Memory B cell (primary cell): ENCODE measurements at regions not wholly inside any gene's neighbourhood (a gene's known extent, or its start where the extent isn't known, plus 50 kb on each side); places are given as distances from the start of the nearest gene placed in this dataset.
"Not testable (repeated sequence)": the region's sequence is repeated elsewhere in the genome, so short reads cannot be mapped to it uniquely, and the experiment has no call there.

Experiments
- ATAC-seq: fragments of 150-1000 bp; cut with Tn5 transposase; 2 replicates; pipeline ENCODE4 v1.10.0; 2021; ENCODE audit warnings: low read depth, mild to moderate bottlenecking, moderate library complexity
- DNase-seq, 2 donors: peaks; one replicate each; pipeline ENCODE4 v3.0.0; 2022; ENCODE audit warnings: low spot score in 2 of 2
- H3K27ac Mint-ChIP-seq: one replicate; pipeline ENCODE4 v1.8.0; 2022; ENCODE audit warnings: mild to moderate bottlenecking, moderate library complexity, mixed read lengths
- H3K27me3 Mint-ChIP-seq: one replicate; pipeline ENCODE4 v1.8.0; 2022; ENCODE audit warnings: mixed read lengths
- H3K36me3 Mint-ChIP-seq: one replicate; pipeline ENCODE4 v1.8.0; 2022; ENCODE audit warnings: mild to moderate bottlenecking, mixed read lengths
- H3K4me1 Mint-ChIP-seq: one replicate; pipeline ENCODE4 v1.8.0; 2022; ENCODE audit warnings: mixed read lengths
- H3K4me3 Mint-ChIP-seq: one replicate; pipeline ENCODE4 v1.8.0; 2022; ENCODE audit warnings: mild to moderate bottlenecking, moderate library complexity, mixed read lengths
- H3K9me3 Mint-ChIP-seq: one replicate; pipeline ENCODE4 v1.8.0; 2022; ENCODE audit warnings: mixed read lengths

DNA sequence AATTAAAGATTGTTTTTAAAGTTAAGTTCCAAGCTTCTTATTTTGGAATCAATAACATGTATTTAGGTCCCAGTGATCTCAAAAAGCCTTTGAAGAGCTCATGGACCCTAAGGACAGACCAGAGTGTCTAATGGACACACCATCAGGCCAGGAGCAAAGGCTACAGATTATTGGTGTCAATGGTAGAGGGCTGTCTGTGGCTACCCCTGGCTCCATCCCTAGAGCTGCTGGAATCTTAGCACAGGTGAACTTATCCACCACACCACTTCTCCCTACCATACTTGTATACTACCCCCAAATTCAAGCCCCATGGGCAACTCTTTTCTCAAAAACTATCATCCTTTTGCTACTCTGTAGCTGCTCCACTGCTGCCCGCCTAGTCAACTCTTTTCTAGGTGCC is 79.4 kb upstream of the BEND6 start:
- no peak overlapping the region for H3K27ac Mint-ChIP-seq
- no peaks in the 10 kb centered on the region for H3K4me1 Mint-ChIP-seq
- ATAC-seq: no peak
- H3K9me3 Mint-ChIP-seq: peaks cover 4% of the 10 kb centered on the region
- H3K4me3 Mint-ChIP-seq: no peak overlapping the region
- no peak for DNase-seq
- H3K36me3 Mint-ChIP-seq: no peaks in the 10 kb centered on the region
- H3K27me3 Mint-ChIP-seq: peaks cover 12% of the 10 kb centered on the region

DNA sequence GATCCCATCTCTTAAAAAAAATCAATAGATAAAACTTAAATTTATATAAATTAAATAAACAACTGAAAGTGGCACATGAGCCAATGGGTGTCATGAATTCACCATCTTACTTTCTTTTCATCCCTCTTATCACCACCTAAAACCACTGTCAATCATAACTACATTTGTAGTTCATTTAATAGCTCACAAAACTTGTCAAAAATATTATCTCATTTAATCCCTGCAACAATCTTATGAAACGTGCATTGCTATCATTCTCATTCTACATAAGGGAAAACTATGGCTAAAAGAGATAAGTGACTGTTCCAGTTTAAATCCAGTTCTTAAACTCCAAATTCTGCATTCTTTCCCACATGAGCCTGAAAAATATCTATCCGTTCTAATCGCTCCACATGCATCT is 80.6 kb upstream of the BEND6 start:
- DNase-seq (no peak), ATAC-seq (no peak)
- H3K4me1 Mint-ChIP-seq: no peaks in the 10 kb centered on the region
- H3K4me3 Mint-ChIP-seq: no peak overlapping the region
- no peak overlapping the region for H3K27ac Mint-ChIP-seq
- H3K36me3 Mint-ChIP-seq: no peaks in the 10 kb centered on the region
- H3K27me3 Mint-ChIP-seq: peaks cover 12% of the 10 kb centered on the region
- H3K9me3 Mint-ChIP-seq: peaks cover 4% of the 10 kb centered on the region

DNA sequence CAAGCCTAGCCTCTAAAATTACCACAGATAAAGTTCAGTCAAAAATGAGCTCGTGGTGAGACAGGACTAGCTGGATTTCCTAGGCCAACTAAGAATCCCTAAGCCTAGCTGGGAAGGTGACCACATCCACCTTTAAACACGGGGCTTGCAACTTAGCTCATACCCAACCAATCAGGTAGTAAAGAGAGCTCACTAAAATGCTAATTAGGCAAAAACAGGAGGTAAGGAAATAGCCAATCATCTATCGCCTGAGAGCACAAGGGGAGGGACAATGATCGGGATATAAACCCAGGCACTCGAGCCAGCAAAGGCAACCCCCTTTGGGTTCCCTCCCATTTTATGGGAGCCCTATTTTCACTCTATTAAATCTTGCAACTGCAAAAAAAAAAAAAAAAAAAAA is 84.9 kb upstream of the BEND6 start:
- not testable (repeated sequence) for DNase-seq, H3K4me3 Mint-ChIP-seq, H3K27ac Mint-ChIP-seq, ATAC-seq, H3K4me1 Mint-ChIP-seq, H3K27me3 Mint-ChIP-seq, H3K36me3 Mint-ChIP-seq, H3K9me3 Mint-ChIP-seq

DNA sequence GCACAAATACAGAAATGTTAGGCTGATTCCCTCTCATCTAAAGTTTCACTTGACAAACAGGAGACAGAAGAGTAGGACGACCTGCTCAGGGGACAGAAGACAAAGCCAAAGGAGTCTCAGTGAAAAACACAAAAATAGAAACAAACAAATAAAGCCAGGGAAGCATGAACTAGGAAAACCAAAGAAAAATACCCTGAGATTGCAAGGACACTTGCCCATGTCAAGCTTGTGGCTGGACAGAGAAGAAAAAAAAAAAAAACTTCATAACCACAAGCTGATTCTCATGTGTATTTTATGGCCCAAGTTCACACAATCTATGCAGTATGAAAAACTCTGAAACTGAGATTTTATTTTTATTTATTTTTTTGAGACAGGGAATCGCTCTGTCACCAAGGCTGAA is 85.6 kb upstream of the BEND6 start:
- no peak overlapping the region for H3K27ac Mint-ChIP-seq
- H3K9me3 Mint-ChIP-seq: peaks cover 2% of the 10 kb centered on the region
- no peak overlapping the region for H3K4me3 Mint-ChIP-seq
- ATAC-seq (no peak), DNase-seq (no peak)
- no peaks in the 10 kb centered on the region for H3K36me3 Mint-ChIP-seq
- H3K4me1 Mint-ChIP-seq: no peaks in the 10 kb centered on the region
- H3K27me3 Mint-ChIP-seq: peaks cover 3% of the 10 kb centered on the region

GRCh38 chr6:56868687-56869086 is 86.2 kb upstream of the BEND6 start:
- DNase-seq: no peak
- no peak for ATAC-seq
- Mint-ChIP-seq H3K36me3 (no peaks in the 10 kb centered on the region), H3K9me3 (peaks cover 2% of the 10 kb centered on the region), H3K4me1 (no peaks in the 10 kb centered on the region), H3K27ac (no peak overlapping the region), H3K27me3 (peaks cover 3% of the 10 kb centered on the region), H3K4me3 (no peak overlapping the region)

DNA sequence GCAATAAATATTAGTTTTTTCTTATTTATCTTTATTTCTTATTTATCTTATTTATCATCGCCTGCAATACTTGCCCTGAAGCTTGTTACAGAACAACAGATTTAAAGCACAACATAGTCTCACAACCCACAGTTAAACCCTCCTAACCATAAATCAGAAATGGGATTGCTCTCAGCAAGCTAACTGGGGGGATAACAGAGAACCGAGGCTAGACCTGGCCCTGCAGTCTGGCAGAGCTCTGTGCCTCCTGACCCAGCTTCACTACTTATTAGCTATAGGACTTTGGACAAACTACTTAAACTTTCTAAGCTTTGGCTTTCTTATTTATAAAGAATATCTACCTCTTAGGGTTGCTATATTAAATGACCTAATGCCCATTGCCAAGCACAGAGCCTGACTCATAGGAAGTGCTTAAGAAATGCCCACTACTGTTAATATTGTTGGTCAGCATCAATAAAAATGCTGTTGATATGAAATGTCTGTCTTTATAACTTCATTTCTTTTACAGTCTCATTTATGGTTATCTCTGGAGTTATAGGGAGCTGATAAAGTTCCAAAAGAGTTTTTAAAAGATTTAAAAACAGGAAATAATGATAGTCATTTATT is 87.9 kb upstream of the BEND6 start:
- Mint-ChIP-seq H3K4me1 (peaks cover 3% of the 10 kb centered on the region), H3K36me3 (no peaks in the 10 kb centered on the region), H3K27ac (no peak overlapping the region), H3K27me3 (peaks cover 6% of the 10 kb centered on the region), H3K4me3 (no peak overlapping the region), H3K9me3 (peaks cover 2% of the 10 kb centered on the region)
- ATAC-seq: no peak
- no peak for DNase-seq

- Mint-ChIP-seq H3K4me3 (no peak overlapping the region), H3K27me3 (peaks cover 8% of the 10 kb centered on the region)
- ATAC-seq: no peak
Measured at GRCh38 chr6:56865081-56865875, 89.6 kb upstream of the BEND6 start.

DNA sequence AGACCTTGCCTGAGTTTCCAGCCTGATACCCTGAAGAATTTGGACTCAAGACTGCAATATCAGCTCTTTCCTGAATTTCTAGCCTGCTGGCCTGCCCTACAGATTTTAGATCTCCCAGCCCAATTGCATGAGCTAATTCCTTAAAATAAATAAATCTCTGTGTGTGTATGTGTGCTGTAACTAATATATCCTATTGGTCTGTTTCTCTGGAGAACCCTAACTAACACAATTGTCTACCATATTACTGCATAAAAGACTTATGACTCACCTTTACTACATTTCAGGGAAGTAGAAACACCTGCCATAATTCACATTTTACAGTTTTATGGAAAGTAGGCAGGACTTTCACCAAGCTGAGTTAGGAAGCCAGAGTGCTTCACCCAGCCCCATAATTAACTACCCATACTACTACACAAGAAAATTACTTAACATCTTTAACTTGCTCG is 90.7 kb upstream of the BEND6 start:
- ATAC-seq (no peak), DNase-seq (no peak)
- no peak overlapping the region for H3K27ac Mint-ChIP-seq
- H3K27me3 Mint-ChIP-seq: peaks cover 11% of the 10 kb centered on the region
- H3K9me3 Mint-ChIP-seq: no peaks in the 10 kb centered on the region
- no peak overlapping the region for H3K4me3 Mint-ChIP-seq
- H3K4me1 Mint-ChIP-seq: peaks cover 3% of the 10 kb centered on the region
- H3K36me3 Mint-ChIP-seq: no peaks in the 10 kb centered on the region

More at GRCh38 chr6:56865081-56865875, 89.6 kb upstream of the BEND6 start:
- Mint-ChIP-seq H3K9me3 (no peaks in the 10 kb centered on the region), H3K4me1 (peaks cover 3% of the 10 kb centered on the region), H3K36me3 (no peaks in the 10 kb centered on the region), H3K27ac (no peak overlapping the region)
- DNase-seq: no peak

- no peak overlapping the region for H3K27ac Mint-ChIP-seq
- H3K9me3 Mint-ChIP-seq: no peaks in the 10 kb centered on the region
- peaks cover 11% of the 10 kb centered on the region for H3K27me3 Mint-ChIP-seq
- DNase-seq: no peak
- peaks cover 3% of the 10 kb centered on the region for H3K4me1 Mint-ChIP-seq
- ATAC-seq: no peak
- H3K4me3 Mint-ChIP-seq: no peak overlapping the region
- H3K36me3 Mint-ChIP-seq: no peaks in the 10 kb centered on the region
Measured at GRCh38 chr6:56863366-56863765, 91.5 kb upstream of the BEND6 start.

GRCh38 chr6:56862415-56863175 is 92.3 kb upstream of the BEND6 start:
- Mint-ChIP-seq H3K36me3 (no peaks in the 10 kb centered on the region), H3K27ac (no peak overlapping the region), H3K4me3 (no peak overlapping the region), H3K4me1 (peaks cover 3% of the 10 kb centered on the region), H3K27me3 (peaks cover 11% of the 10 kb centered on the region), H3K9me3 (no peaks in the 10 kb centered on the region)
- no peak for ATAC-seq
- DNase-seq: no peak

GRCh38 chr6:56860475-56860874 is 94.4 kb upstream of the BEND6 start:
- Mint-ChIP-seq H3K4me1 (peaks cover 3% of the 10 kb centered on the region), H3K27ac (no peak overlapping the region), H3K27me3 (peaks cover 8% of the 10 kb centered on the region), H3K36me3 (no peaks in the 10 kb centered on the region), H3K9me3 (no peaks in the 10 kb centered on the region), H3K4me3 (no peak overlapping the region)
- DNase-seq (no peak), ATAC-seq (no peak)

GRCh38 chr6:56856036-56856580 is 98.8 kb upstream of the BEND6 start:
- ATAC-seq (no peak), DNase-seq (no peak)
- no peak overlapping the region for H3K27ac Mint-ChIP-seq
- H3K4me3 Mint-ChIP-seq: no peak overlapping the region
- no peaks in the 10 kb centered on the region for H3K36me3 Mint-ChIP-seq
- H3K9me3 Mint-ChIP-seq: no peaks in the 10 kb centered on the region
- H3K27me3 Mint-ChIP-seq: peaks cover 13% of the 10 kb centered on the region
- peaks cover 11% of the 10 kb centered on the region for H3K4me1 Mint-ChIP-seq

- Mint-ChIP-seq H3K9me3 (no peaks in the 10 kb centered on the region), H3K4me1 (peaks cover 12% of the 10 kb centered on the region), H3K4me3 (no peak overlapping the region), H3K27me3 (peaks cover 19% of the 10 kb centered on the region), H3K36me3 (no peaks in the 10 kb centered on the region), H3K27ac (no peak overlapping the region)
- DNase-seq: no peak
- ATAC-seq: no peak
Measured at GRCh38 chr6:56854086-56854485, 100.8 kb upstream of the BEND6 start.

GRCh38 chr6:56853541-56853940 is 101.4 kb upstream of the BEND6 start:
- Mint-ChIP-seq H3K9me3 (no peaks in the 10 kb centered on the region), H3K27me3 (peaks cover 19% of the 10 kb centered on the region), H3K27ac (no peak overlapping the region), H3K4me1 (peaks cover 12% of the 10 kb centered on the region), H3K36me3 (no peaks in the 10 kb centered on the region), H3K4me3 (no peak overlapping the region)
- no peak for ATAC-seq
- no peak for DNase-seq
